ENCODE measurements at regions not wholly inside any gene's neighbourhood (a gene's known extent, or its start where the extent isn't known, plus 50 kb on each side); places are given as distances from the start of the nearest gene placed in this dataset.
"Not testable (repeated sequence)": the region's sequence is repeated elsewhere in the genome, so short reads cannot be mapped to it uniquely, and the experiment has no call there.

DNA sequence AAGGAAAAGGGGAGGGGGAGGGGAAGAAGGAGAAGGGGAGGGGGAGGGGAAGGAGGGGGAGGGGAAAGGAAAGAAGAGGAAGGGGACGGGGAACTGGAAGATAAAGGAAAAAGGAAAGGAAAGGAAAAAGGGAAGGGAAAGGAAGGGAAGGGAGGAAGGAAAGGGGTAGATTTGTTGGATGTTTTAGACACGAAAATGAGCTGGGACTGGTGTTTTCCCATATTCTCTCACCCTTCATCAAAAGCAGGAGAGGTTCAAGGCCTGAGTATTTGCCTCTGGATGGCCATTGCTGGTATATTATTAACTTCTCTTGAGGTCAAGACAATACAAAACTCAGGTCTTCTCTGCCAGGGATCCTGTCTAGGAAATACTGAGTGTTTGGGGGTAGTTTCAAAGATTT lies 652.7 kb downstream of the ANKRD7 start:
- TF ChIP-seq, protein P1, sequence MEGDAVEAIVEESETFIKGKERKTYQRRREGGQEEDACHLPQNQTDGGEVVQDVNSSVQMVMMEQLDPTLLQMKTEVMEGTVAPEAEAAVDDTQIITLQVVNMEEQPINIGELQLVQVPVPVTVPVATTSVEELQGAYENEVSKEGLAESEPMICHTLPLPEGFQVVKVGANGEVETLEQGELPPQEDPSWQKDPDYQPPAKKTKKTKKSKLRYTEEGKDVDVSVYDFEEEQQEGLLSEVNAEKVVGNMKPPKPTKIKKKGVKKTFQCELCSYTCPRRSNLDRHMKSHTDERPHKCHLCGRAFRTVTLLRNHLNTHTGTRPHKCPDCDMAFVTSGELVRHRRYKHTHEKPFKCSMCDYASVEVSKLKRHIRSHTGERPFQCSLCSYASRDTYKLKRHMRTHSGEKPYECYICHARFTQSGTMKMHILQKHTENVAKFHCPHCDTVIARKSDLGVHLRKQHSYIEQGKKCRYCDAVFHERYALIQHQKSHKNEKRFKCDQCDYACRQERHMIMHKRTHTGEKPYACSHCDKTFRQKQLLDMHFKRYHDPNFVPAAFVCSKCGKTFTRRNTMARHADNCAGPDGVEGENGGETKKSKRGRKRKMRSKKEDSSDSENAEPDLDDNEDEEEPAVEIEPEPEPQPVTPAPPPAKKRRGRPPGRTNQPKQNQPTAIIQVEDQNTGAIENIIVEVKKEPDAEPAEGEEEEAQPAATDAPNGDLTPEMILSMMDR (IDR thresholded peaks at IDR 0.05; ENCODE audit: borderline replicate concordance, insufficient read depth, low read depth, low read length), result no peak
- H3K4me3 ChIP-seq (ENCODE audit: low read depth, low read length), result no peak overlapping the region

DNA sequence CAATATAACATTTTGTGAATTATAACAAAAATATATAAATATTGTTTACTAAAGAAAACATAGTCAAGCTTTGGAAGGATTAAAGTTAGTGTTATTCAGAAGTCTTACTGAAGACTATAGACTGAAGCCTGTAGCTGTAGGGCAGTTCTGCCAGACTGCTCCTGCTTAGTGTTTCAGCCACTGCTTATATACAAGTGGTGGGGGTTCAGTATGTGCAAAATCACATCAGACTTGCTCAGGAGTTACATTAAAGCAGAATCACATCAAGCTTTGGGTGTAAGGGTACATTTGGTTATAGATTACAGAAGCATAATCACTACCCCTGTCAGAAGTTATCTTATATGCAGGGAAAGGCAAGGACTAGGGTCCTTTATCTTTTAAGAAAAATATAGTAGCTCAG lies 653.8 kb downstream of the ANKRD7 start:
- TF ChIP-seq, protein P1 (IDR thresholded peaks at IDR 0.05; ENCODE audit: borderline replicate concordance, insufficient read depth, low read depth, low read length), result no peak
- H3K4me3 ChIP-seq (ENCODE audit: low read depth, low read length), result no peak overlapping the region

DNA sequence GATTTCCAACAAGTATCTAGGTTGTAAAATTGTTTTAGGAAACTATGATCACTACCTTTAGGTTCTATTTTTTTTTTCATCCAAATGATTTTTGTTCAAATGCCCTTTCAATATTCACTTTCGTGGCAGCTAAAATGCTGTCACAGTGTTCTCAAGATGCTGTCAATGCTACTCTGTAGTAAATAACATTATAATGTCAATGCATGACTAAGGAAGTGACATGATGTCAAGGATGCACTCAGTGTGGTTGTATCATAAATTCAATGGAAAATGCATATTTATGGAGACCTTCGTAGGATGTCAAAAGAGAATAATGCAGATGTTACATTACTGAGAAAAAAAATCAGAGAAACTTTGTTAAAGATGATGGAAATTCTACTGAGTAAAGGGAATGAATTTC lies 673.8 kb downstream of the ANKRD7 start:
- no peak overlapping the region for H3K4me3 ChIP-seq (ENCODE audit: low read depth, low read length)
- TF ChIP-seq, protein P1 (IDR thresholded peaks at IDR 0.05; ENCODE audit: borderline replicate concordance, insufficient read depth, low read depth, low read length), result no peak

DNA sequence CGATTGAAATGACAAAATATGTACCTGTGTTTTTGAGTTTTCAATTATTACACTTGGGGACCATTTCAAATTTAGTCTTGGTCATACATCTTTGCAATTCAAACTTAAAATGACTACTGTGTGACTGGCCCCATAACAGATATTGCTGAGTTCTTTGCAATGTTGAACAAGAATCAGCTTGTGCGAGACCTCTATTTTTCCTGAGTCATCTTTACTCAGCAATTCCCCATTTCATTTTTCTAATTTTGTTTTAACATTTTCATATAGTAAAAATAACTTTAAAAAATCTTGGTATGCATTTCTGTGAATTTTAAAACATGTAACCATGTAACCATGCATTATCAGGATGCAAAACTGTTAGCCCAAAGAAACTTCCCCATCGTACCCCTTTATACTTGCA lies 678.1 kb downstream of the ANKRD7 start:
- no peak overlapping the region for H3K4me3 ChIP-seq (ENCODE audit: low read depth, low read length)
- TF ChIP-seq, protein P1 (IDR thresholded peaks at IDR 0.05; ENCODE audit: borderline replicate concordance, insufficient read depth, low read depth, low read length), result no peak

DNA sequence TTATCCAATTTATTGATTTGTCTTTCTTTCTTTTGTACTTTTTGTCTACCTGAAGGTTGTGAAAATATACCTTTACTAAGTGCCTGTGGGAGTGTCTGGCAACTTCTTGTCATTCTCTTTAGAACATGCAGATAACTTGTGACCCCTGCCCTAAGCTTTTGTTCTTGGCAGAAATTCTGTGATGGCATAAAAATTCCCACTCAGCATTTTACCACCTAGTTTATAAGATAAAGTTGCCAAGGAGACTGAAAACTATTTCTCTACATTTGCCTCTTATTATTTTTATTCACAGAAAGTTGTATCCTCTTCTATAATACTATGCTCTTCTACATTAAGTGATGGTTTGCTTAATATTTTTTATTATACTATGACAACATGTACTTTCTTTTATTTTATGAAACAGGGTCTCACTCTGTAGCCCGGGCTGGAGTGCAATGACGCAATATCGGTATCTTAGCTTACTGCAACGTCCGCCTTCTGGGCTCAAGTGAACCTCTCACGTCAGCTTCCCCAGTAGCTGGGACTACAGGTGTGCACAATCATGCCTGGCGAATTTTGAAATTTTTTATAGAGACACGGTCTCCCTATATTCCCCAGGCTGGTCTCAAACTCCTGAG lies 683.5 kb downstream of the ANKRD7 start:
- no peak overlapping the region for H3K4me3 ChIP-seq (ENCODE audit: low read depth, low read length)
- TF ChIP-seq, protein P1 (IDR thresholded peaks at IDR 0.05; ENCODE audit: borderline replicate concordance, insufficient read depth, low read depth, low read length), result no peak

DNA sequence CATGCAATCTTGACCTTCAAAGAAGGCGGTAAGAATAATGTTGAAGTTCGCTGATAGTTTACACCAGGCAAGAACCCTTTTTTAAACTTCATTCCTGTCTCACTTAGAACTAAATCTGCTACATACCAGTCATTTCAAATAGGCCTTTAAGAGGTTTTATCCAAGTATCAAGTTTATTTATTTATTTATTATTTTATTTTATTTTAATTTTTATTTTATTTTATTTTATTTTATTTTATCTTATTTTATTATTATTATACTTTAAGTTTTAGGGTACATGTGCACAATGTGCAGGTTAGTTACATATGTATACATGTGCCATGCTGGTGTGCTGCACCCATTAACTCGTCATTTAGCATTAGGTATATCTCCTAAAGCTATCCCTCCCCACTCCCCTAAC lies 691.6 kb downstream of the ANKRD7 start:
- H3K4me3 ChIP-seq (ENCODE audit: low read depth, low read length), result not testable (repeated sequence)

DNA sequence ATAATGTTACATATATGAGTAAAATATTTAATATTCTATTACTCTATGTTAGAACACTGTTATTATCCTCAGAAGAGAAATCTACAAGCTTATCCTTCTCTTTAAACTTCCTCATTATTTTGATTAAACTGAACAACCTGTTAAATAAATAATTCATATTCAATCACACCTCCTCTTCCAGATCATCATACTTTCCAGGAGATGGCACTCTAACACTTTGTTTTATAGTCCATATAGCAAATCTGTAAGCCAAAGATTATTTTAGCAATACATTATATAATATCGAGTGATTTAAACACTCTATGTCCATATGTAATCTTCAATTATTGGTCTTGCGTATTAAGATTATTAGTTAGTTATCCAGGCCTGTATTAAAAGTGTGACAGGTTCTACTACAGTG lies 694.1 kb downstream of the ANKRD7 start:
- TF ChIP-seq, protein P1 (IDR thresholded peaks at IDR 0.05; ENCODE audit: borderline replicate concordance, insufficient read depth, low read depth, low read length), result no peak
- no peak overlapping the region for H3K4me3 ChIP-seq (ENCODE audit: low read depth, low read length)

DNA sequence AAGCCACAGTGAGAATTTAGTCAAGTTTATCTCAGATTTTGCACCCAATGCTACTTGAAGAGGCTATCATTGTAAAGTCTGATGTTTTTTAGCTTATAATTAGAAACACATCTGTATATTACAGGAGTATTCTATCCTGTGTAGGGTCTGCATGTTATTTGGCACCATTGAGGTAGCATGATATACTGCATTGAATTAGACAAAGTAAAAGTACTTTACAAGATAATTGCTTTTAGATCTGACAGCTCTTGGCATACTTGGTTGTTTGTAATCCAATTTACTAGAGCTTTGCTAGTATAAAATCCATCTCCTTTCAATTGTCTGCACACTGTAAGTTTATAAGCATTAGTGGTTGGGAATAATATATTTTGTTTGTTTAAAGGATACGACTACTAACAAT lies 714.3 kb downstream of the ANKRD7 start:
- TF ChIP-seq, protein P1 (IDR thresholded peaks at IDR 0.05; ENCODE audit: borderline replicate concordance, insufficient read depth, low read depth, low read length), result no peak
- H3K4me3 ChIP-seq (ENCODE audit: low read depth, low read length), result no peak overlapping the region
